ENCODE measurements at regions not wholly inside any gene's neighbourhood (a gene's known extent, or its start where the extent isn't known, plus 50 kb on each side); places are given as distances from the start of the nearest gene placed in this dataset.

DNA sequence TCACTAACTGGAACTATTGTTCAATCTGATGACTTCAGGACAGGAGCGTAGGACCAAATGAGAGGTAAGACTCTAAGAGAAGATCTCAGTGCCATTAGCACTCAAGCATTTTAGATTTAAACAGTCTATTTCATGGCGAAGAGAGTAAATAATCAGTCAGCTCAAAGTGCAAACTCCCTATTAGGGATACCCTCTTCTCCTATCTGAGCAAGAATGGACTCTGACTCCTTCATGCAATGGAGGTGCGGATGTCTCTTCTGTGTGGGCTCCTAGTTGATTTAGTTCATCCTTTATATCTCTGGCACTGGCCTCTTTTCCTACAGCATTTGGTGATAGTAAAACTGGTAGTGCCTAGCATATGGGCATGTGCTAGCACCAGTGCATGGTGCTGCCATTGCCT, 144.6 kb downstream of the SMC2 start:
- no peak overlapping the region for H3K4me3 ChIP-seq (ENCODE audit: control insufficient read depth, low read depth, low read length)
- no peak for DNase-seq (ENCODE audit: low read depth)
- no peak for TF ChIP-seq CTCF (IDR thresholded peaks at IDR 0.05; ENCODE audit: control insufficient read depth, insufficient read depth, low read depth, low read length, missing control alignments)

GRCh38 chr9:104240890-104241289, 146.8 kb downstream of the SMC2 start:
- no peak overlapping the region for H3K4me3 ChIP-seq (ENCODE audit: control insufficient read depth, low read depth, low read length)

DNA sequence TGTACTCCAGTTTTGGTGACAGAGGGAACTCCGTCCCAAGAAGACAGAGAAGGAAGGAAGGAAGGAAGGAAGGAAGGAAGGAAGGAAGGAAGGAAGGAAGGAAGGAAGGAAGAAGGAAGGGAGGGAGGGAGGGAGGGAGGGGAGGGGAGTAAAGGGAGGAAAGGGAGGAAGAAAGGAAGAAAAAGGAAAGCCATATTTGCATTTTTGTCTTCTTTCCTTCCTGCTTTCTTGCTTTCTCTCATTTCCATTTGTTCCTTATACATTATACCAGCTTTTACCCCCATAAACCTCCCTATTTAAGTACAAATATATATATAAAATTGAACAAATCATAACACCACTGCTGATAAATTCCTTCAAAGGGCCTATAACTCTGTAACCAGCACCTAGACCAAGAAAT, 151.8 kb downstream of the SMC2 start:
- TF ChIP-seq CTCF (IDR thresholded peaks at IDR 0.05; ENCODE audit: control insufficient read depth, insufficient read depth, low read depth, low read length, missing control alignments) = no peak
- no peak overlapping the region for H3K4me3 ChIP-seq (ENCODE audit: control insufficient read depth, low read depth, low read length)
- no peak for DNase-seq (ENCODE audit: low read depth)

More at GRCh38 chr9:104240890-104241289, 146.8 kb downstream of the SMC2 start:
- no peak for DNase-seq (ENCODE audit: low read depth)
- no peak for TF ChIP-seq CTCF (IDR thresholded peaks at IDR 0.05; ENCODE audit: control insufficient read depth, insufficient read depth, low read depth, low read length, missing control alignments)

DNA sequence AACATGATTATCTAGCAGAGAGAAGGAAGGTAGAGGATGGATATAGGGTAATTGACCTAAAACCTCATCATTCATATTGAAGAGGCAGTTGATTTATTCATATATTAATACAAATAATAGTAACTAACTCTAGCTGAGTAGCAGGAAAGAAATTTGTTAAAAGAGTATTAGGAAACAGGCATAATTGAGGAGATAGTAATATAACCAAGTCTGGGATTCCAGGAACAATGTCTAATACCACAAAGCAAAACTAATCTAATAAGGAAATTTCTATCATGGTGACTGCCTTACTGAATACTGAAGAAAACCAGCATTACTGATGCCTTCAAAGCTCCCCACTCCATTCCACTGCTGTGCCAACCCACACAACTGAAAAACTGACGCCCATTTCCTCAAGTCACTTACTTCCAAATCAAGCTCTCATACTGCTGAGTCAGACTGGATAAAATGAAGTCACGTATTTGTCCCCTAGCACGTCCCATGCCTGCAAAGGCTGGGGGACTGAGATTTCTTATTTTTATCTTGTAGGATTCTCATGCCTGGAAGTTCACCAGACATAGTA, 153.9 kb downstream of the SMC2 start:
- no peak overlapping the region for H3K4me3 ChIP-seq (ENCODE audit: control insufficient read depth, low read depth, low read length)
- DNase-seq (ENCODE audit: low read depth) = no peak
- no peak for TF ChIP-seq CTCF (IDR thresholded peaks at IDR 0.05; ENCODE audit: control insufficient read depth, insufficient read depth, low read depth, low read length, missing control alignments)

DNA sequence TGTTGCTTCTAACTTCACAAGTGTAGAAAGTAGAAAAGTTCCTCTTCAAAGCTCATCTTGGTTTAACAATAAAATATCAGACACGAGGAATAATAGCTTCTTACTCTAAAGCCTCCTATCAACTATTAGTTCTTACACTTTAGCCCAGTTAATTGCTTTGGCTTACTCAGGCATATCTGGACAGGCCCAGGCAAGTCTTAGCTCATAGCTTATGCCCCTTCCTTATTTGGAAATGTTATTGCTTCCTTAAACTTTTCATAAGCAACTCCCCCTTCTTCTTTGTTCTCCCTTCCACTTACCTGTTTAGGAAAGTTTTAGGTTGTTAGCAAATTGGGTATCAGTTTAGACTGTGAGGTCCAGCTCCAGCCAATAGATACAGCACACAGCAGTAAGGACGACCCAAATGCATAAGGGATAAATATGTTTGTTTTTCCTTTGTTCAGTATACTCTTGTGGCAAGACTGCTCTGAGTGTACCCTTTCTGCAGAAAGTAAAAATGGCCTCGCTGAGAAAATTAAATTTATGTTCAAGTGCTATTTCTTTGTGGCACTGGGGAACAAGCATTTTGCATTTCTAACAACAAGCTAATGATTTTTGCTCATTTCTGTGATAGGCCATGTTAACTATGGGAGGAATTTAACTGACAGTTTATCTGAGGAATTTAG, 162.1 kb downstream of the SMC2 start:
- DNase-seq (ENCODE audit: low read depth) = no peak
- no peak for TF ChIP-seq CTCF (IDR thresholded peaks at IDR 0.05; ENCODE audit: control insufficient read depth, insufficient read depth, low read depth, low read length, missing control alignments)
- no peak overlapping the region for H3K4me3 ChIP-seq (ENCODE audit: control insufficient read depth, low read depth, low read length)

DNA sequence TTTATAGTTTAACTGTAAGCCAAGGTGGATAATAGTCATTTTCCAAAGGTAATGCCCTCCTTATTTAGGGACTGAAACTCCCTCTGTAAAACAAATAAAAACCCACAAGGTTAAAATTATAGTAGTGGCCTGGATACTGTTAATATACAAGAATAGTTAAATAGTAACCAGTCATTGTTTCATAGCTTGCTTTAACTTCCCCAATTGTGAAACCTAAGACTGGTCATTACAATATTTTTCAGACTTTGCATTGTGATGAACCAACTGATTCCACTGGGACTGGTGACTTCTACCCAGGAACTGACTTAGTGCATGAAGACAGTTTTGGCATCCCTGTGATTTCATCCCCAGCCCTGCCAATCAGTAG, 162.6 kb downstream of the SMC2 start:
- no peak for TF ChIP-seq CTCF (IDR thresholded peaks at IDR 0.05; ENCODE audit: control insufficient read depth, insufficient read depth, low read depth, low read length, missing control alignments)
- no peak for DNase-seq (ENCODE audit: low read depth)
- no peak overlapping the region for H3K4me3 ChIP-seq (ENCODE audit: control insufficient read depth, low read depth, low read length)

All from AG09309 (cell line).